GM12872 (cell line): ENCODE measurements at regions not wholly inside any gene's neighbourhood (a gene's known extent, or its start where the extent isn't known, plus 50 kb on each side); places are given as distances from the start of the nearest gene placed in this dataset.

Experiments used
- CTCF ChIP-seq: IDR thresholded peaks from 3 replicates; pipeline ENCODE4 v1.5.1; 2011; ENCODE audit warnings: low read depth, mild to moderate bottlenecking, low read length, moderate library complexity; ENCODE audit not compliant: insufficient read depth

GRCh38 chr12:105740970-105741725 is 397.6 kb downstream of the NUAK1 start:
- TF ChIP-seq CTCF, result no peak

GRCh38 chr12:105741786-105742566 is 396.8 kb downstream of the NUAK1 start:
- TF ChIP-seq CTCF, result no peak

- no peak for TF ChIP-seq CTCF
Measured at GRCh38 chr12:105742567-105742874, 396.2 kb downstream of the NUAK1 start.

DNA sequence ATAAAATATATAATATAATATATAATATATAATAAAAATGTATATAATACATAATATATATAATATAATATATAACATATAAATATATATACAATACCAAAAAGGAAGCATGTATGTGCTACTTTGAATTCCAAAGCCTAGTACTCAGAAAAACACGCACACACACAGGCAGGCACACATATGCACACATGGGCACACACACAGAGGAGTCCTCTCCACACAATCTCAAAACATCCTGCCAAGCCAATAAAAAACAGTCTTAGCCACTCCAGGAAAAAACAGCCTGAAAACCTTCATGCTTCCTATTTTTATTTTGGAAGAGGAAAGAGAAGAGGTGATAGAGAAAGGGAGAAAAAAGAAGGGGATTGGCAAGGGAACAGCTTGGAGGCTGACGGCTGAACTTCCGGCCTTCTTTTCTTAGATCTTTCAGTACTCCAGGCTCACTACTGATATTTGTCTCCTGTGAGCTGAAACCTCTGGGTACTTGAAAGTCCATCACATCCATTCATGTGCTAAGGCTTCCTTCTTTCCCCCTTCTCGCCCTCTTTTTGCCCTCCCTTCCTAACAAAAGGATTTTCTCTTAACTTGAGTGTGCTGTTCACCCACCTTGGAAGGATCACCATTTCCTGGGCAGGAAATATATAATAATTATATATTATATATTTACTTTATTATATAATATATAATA is 394.2 kb downstream of the NUAK1 start:
- no peak for TF ChIP-seq CTCF

DNA sequence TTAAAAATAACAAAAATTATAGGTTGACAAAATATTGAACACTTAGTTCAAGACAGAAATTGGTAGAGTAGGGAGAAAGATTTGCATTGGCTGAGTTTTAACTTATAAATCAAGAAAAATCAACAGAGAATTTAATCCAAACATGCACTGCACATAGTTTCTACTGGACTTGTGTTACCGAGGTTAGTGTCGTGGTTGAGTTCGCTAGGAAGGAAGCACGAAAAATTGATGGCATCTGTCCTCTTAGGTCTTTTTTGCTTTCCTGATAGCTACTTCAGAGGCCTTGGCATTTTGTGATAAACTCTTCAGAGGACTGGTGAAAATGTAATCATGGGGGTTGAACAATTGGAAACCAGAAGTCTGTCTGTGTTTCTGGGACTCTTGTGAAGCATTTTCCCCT is 392.9 kb downstream of the NUAK1 start:
- TF ChIP-seq CTCF, result no peak

DNA sequence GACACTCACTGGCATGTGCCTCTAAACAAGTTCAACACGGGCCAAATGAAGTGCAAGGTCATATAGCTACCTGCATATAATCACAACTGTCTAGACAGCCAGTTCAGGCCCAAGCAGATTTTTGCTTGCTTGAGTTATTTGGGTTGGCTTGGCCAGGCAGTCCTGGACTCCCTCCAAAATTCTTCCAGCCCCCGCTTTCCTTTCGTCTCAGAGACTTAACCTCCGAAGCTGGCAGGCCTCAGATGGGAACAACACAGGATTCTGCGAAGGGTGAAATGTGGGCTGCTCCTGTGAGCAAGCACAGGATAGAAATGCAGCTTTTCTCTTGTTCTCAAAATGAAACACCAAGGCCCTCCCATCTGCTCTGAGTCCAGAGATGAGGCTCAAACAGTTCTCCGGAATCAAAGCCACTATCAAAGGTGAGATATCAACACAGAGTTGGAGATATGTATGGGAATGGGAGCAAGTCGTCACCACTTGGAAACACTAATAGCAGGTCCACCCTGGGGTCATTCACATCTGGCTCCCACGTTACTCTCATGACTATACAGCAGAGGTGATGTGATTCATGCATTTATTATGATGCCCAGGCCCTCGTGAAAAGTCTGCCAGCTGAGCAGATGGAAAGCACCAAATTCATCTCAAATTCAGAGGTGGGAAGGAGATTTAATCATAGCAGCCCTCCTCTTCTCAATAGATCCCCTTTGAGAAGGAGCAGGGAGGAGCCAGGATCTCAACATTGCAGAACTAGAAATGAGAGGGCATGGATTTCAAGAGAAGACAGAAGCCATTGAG is 389.8 kb downstream of the NUAK1 start:
- no peak for TF ChIP-seq CTCF

GRCh38 chr12:105750096-105750495 is 388.7 kb downstream of the NUAK1 start:
- TF ChIP-seq CTCF, result no peak
